Aorta (tissue), 5 donors: ENCODE measurements at regions not wholly inside any gene's neighbourhood (a gene's known extent, or its start where the extent isn't known, plus 50 kb on each side); places are given as distances from the start of the nearest gene placed in this dataset.

Experiments
- ATAC-seq: fragments of 200-7000 bp; cut with Tn5 transposase; one replicate; pipeline ENCODE4 v1.9.1; 2022; ENCODE audit warnings: moderate library complexity; ENCODE audit not compliant: low FRiP score
- DNase-seq, 2 donors: peaks; one replicate each; pipeline ENCODE4 v3.0.0-alpha.2; 2020
- H3K27ac ChIP-seq, 2 donors: one replicate each; pipeline ENCODE4 v1.5.1; 2013; ENCODE audit warnings: low read length in 2 of 2, mild to moderate bottlenecking in 2 of 2, moderate library complexity in 2 of 2, control low read depth in 1 of 2, inconsistent platforms in 1 of 2, low read depth in 1 of 2
- H3K27me3 ChIP-seq, 2 donors: one replicate each; pipeline ENCODE4 v1.6.1; 2013; ENCODE audit warnings: control low read depth in 1 of 2, low read length in 1 of 2, mild to moderate bottlenecking in 1 of 2, moderate library complexity in 1 of 2; ENCODE audit not compliant: insufficient read depth in 2 of 2, control insufficient read depth in 1 of 2
- H3K36me3 ChIP-seq, 2 donors: one replicate each; pipeline ENCODE4 v1.6.1; 2013; ENCODE audit warnings: control low read depth in 1 of 2, low read length in 1 of 2, mild to moderate bottlenecking in 1 of 2; ENCODE audit not compliant: insufficient read depth in 2 of 2, control insufficient read depth in 1 of 2
- H3K4me1 ChIP-seq, 2 donors: one replicate each; pipeline ENCODE4 v1.6.1; 2013; ENCODE audit warnings: low read length in 2 of 2, control low read depth in 1 of 2, mild to moderate bottlenecking in 1 of 2, moderate library complexity in 1 of 2; ENCODE audit not compliant: insufficient read depth in 2 of 2, control insufficient read depth in 1 of 2
- H3K4me3 ChIP-seq, 2 donors: one replicate each; pipeline ENCODE4 v1.5.1; 2013; ENCODE audit warnings: low read length in 2 of 2, control low read depth in 1 of 2, mild to moderate bottlenecking in 1 of 2
- H3K9me3 ChIP-seq: one replicate; pipeline ENCODE4 v1.6.1; 2013; ENCODE audit warnings: mild to moderate bottlenecking, low read length; ENCODE audit not compliant: control insufficient read depth
- WGBS, 2 donors: extraction: QIAGEN DNeasy Blood & Tissue Kit; methylation state at CpG; one replicate each; pipeline ENCODE4 v1.1.7; 2013; 5-methylcytosine and 5-hydroxymethylcytosine counted together
- intact Hi-C, 2 donors: fragments of 100-400 bp; cut with DNase I; formaldehyde crosslinking; loops; one replicate each; pipeline versions ENCODE4 v1.14.2 to v1.15.0; 2022
- donor health status: healthy with polysubstance abuse.
- donor health status: Bipolar disorder and iron deficiency.
- donor health status: DM: no; HTN: no; CAD: no.
- donor health status: DM: no; HTN: no; CAD: no.
- donor health status: DM: yes; HTN: yes; CAD: no.

DNA sequence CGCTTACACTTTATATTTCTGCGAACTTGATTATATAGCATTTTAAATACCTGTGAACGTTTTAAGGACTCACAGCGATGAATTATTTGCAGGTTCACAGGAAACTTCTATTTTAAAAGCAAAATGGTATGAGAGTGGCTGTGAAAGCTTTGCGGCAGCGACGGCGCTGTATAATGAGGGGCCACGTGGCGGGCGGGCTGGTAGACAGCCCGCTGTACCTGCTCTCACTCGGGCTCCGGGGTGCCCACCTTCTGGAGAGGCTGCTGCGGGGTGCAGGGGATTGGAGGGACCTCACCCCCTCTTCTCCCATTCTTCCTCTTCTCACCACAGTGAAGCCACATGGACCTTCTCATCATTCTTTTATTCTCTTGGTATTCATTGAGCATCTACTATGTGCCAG, 164.2 kb upstream of the MYL2 start:
- H3K27ac ChIP-seq, result no peak overlapping the region
- ATAC-seq (no peak), DNase-seq (no peak)
- no peak overlapping the region for H3K4me3 ChIP-seq
- intact Hi-C loops, result no loop called here
- no peaks in the 10 kb centered on the region for H3K4me1 ChIP-seq
- no peaks in the 10 kb centered on the region for H3K36me3 ChIP-seq
- no peaks in the 10 kb centered on the region for H3K27me3 ChIP-seq
- no peaks in the 10 kb centered on the region for H3K9me3 ChIP-seq
- WGBS, 2 donors, result 90% methylated on average over 15 of the region's 15 CpGs

DNA sequence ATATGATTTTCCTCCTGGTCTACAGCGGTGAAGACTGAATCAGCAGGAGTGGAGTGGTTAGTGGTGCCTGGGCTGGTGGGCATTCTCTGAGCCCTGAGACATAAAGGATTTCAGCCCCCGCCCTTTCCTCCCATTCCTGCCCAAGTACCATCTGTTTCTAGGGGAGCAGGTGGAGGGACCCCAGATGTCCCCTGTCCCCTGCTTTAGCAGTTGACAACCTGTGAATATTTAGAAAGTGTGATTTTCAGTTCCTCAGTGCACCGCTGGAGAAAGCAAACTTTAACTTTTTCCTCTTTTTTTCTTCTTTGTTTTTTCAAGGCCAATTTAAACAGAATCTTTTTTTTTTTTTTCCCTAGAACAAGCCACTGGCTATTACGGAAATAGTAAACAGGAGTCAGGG, 163.8 kb upstream of the MYL2 start:
- H3K27ac ChIP-seq, result no peak overlapping the region
- no peaks in the 10 kb centered on the region for H3K27me3 ChIP-seq
- no peaks in the 10 kb centered on the region for H3K36me3 ChIP-seq
- DNase-seq (no peak), ATAC-seq (no peak)
- no peaks in the 10 kb centered on the region for H3K9me3 ChIP-seq
- 49 to 52% methylated on average over 4 of the region's 4 CpGs for WGBS, 2 donors
- no peak overlapping the region for H3K4me3 ChIP-seq
- intact Hi-C loops, result no loop called here
- no peaks in the 10 kb centered on the region for H3K4me1 ChIP-seq

DNA sequence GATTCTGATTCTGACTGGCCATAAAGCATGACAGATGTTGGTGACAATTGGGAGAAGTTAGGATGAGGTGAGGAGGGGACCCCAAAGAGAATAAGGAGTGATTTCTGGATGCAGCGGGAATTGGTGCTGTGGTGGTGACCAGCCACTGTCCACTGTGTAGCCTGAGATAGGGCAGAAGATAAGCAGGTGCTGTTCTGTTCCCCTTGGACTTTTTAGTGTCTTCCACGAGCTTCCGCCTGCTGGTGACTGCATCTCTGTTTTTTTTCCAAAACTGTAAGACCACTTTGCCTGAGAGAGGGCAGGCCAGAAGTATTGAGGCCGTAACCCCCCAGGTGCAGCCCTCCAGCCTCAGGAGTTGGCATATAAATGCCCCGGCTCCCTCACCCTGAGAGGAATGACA, 161.2 kb upstream of the MYL2 start:
- 84 to 88% methylated on average over 5 of the region's 5 CpGs for WGBS, 2 donors
- no peak overlapping the region for H3K4me3 ChIP-seq
- ATAC-seq (no peak), DNase-seq (no peak)
- H3K27me3 ChIP-seq, result no peaks in the 10 kb centered on the region
- H3K9me3 ChIP-seq, result no peaks in the 10 kb centered on the region
- H3K36me3 ChIP-seq, result no peaks in the 10 kb centered on the region
- no peaks in the 10 kb centered on the region for H3K4me1 ChIP-seq
- no peak overlapping the region for H3K27ac ChIP-seq
- intact Hi-C loops, result no loop called here

DNA sequence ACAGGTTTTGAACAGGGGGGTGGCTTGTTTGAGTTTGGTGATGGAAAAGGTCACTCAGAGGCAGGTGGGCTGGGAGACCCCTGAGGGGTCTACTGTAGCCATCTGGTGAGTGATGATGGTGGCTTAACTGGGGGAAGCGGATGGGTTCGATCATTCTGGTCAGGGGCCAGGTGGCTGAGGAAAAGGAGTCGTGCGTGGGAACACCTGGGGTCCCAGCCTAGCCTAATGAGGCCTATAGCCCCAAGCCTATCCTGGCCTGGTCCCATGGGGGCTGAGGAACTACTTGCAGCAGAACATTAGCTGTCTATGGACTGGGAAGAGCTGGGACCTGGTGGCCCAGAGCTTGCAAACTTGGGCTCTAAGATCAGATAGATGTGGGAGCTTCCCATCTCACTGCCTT, 158.4 kb upstream of the MYL2 start:
- ATAC-seq (no peak), DNase-seq (no peak)
- Histone ChIP-seq H3K27ac (no peak overlapping the region), H3K27me3 (no peaks in the 10 kb centered on the region), H3K9me3 (no peaks in the 10 kb centered on the region), H3K36me3 (no peaks in the 10 kb centered on the region), H3K4me3 (no peak overlapping the region), H3K4me1 (no peaks in the 10 kb centered on the region)
- 90 to 92% methylated on average over 4 of the region's 4 CpGs for WGBS, 2 donors
- intact Hi-C loops, result no loop called here

DNA sequence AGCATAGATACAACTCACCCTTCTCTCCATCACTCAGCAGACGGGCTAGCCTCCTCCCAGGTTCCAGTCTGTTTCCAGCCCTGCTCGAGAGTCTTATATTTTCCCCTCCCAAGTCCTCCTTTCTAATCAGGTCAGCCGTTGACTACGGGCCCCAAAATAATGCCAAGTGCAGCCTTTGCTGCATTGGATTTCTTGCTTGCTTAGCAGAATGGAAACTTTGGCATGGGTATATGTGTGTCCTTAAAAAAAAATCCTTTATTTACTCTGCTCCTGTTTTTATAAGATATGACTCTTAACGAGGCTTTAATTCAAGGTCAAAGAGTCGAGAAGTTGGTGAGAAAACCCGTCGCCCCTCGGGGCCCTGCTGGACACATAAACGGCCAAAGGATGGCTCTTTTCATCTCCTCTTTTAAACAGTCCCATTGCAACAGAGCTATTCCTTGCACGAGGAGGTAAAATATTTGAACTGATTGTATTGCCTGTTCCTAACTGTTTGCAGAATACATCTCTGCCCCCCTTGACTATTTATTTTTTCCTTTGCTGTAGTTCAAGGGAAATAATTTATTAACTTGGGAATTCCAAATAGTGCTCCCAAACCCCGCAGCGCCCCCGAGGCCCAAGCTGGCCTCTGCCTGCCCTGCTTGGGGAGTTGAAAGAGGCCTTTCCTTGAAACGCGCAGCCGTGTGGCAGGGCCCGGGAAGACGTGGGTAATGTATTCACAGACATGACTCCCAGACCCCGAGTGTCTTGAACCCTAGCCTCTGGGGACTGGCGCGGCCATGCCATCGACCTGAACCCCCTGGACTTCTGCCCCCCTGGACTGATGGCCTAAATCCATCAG, 156.5 kb upstream of the MYL2 start:
- ATAC-seq (no peak), DNase-seq (no peak)
- Histone ChIP-seq H3K27ac (no peak overlapping the region), H3K36me3 (no peaks in the 10 kb centered on the region), H3K27me3 (no peaks in the 10 kb centered on the region), H3K9me3 (no peaks in the 10 kb centered on the region), H3K4me3 (no peak overlapping the region), H3K4me1 (no peaks in the 10 kb centered on the region)
- intact Hi-C loops, result no loop called here
- 34 to 36% methylated on average over 23 of the region's 23 CpGs for WGBS, 2 donors

DNA sequence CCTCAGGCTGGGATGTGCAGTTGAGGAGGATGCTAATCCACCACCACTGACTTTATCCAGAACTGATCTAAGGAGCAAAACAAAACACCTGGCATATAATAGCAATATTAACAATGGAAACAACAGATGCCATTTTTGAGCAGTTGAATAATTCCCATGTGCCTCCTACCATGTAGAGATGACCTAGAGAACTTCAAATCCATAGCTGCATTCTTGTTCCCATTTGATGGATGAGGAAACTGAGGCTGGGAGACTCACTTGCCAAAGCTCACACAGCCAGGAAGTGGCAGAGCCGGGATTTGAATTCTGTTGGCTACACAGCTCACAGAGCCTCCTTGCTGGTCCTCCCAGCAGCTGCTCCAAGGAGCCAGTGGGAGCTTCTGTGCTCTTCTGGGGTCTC, 155.8 kb upstream of the MYL2 start:
- Histone ChIP-seq H3K36me3 (no peaks in the 10 kb centered on the region), H3K9me3 (no peaks in the 10 kb centered on the region), H3K4me1 (no peaks in the 10 kb centered on the region), H3K27me3 (no peaks in the 10 kb centered on the region), H3K27ac (no peak overlapping the region), H3K4me3 (no peak overlapping the region)
- ATAC-seq (no peak), DNase-seq (no peak)
- WGBS, 2 donors, result 8 to 54% methylated on average over 1 of the region's 1 CpG
- intact Hi-C loops, result no loop called here

DNA sequence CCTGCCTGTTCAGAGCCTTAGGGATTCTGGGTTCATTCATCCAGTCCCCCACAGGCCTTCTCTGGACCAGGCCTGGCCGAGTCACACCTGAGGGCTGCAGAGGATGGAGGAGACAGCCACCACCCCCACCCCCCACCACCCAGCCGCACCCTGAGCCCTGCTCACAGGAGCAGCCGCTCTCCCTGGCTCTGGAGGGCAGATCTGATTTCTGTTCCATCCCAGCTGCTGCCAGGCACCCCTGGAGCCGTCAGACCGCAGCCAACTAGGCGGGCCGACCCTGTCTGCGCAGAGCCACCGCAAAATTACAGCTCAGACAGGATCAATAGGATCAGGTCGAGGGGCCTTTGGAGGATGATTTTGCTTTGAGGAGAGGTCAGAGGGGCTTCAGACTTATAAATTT, 154.6 kb upstream of the MYL2 start:
- 92 to 93% methylated on average over 9 to 10 of the region's 10 CpGs for WGBS, 2 donors
- no peak overlapping the region for H3K27ac ChIP-seq
- H3K4me1 ChIP-seq, result no peaks in the 10 kb centered on the region
- no peaks in the 10 kb centered on the region for H3K36me3 ChIP-seq
- intact Hi-C loops, result no loop called here
- no peak overlapping the region for H3K4me3 ChIP-seq
- no peak for ATAC-seq
- H3K9me3 ChIP-seq, result no peaks in the 10 kb centered on the region
- no peaks in the 10 kb centered on the region for H3K27me3 ChIP-seq
- no peak for DNase-seq

DNA sequence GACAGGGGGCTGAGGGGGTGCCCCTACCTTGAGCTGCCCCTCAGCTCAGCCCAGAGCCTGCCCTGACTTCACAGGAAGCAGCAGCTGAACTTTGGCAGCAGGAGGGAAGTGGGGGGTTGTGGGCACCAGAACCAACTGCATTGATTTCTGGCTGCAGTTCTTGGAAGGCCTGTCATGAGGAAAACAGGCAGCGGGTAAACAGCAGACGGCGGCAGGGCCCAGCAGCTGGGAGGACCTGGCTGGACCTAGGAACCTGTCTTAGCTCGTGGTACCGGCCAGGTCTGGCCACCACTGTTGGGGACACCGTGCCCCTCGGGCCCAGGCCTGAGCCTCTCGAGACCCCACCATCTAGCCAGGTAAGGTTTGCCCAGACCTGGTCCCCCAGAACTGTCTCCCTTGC, 154.2 kb upstream of the MYL2 start:
- WGBS, 2 donors, result 86 to 90% methylated on average over 8 of the region's 8 CpGs
- no peak for ATAC-seq
- H3K36me3 ChIP-seq, result no peaks in the 10 kb centered on the region
- no peak overlapping the region for H3K27ac ChIP-seq
- no peaks in the 10 kb centered on the region for H3K9me3 ChIP-seq
- H3K27me3 ChIP-seq, result no peaks in the 10 kb centered on the region
- H3K4me3 ChIP-seq, result no peak overlapping the region
- H3K4me1 ChIP-seq, result no peaks in the 10 kb centered on the region
- intact Hi-C loops, result no loop called here
- DNase-seq, result no peak

DNA sequence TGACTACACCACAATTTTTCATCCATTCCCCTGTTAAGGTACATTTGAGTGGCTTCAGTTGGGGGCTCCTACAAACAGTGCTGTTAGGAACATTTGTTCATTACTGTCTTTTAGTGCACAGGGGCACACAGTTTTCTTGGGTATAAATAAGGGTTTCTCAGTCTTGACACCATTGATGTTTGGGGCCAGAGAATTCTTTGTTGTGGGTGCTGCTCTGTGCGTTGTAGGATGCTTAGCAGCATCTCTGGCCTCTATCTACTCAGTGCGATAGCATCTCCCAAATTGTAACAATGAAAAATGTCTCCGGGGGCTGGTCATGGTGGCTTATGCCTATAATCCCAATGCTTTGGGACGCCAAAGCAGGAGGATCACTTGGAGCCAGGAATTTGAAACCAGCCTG, 153.0 kb upstream of the MYL2 start:
- WGBS, 2 donors, result 87 to 89% methylated on average over 4 of the region's 4 CpGs
- Histone ChIP-seq H3K9me3 (no peaks in the 10 kb centered on the region), H3K27me3 (no peaks in the 10 kb centered on the region), H3K36me3 (no peaks in the 10 kb centered on the region), H3K27ac (no peak overlapping the region), H3K4me3 (no peak overlapping the region), H3K4me1 (no peaks in the 10 kb centered on the region)
- DNase-seq (no peak), ATAC-seq (no peak)
- intact Hi-C loops, result no loop called here
